Activated T-cell treated with anti-CD3 and anti-CD28 coated beads for 48 hours (primary cell): ENCODE measurements at regions not wholly inside any gene's neighbourhood (a gene's known extent, or its start where the extent isn't known, plus 50 kb on each side); places are given as distances from the start of the nearest gene placed in this dataset.

Experiments
- DNase-seq: peaks from one replicate; pipeline ENCODE4 v3.0.0-alpha.2; 2020; ENCODE audit warnings: low read depth

DNA sequence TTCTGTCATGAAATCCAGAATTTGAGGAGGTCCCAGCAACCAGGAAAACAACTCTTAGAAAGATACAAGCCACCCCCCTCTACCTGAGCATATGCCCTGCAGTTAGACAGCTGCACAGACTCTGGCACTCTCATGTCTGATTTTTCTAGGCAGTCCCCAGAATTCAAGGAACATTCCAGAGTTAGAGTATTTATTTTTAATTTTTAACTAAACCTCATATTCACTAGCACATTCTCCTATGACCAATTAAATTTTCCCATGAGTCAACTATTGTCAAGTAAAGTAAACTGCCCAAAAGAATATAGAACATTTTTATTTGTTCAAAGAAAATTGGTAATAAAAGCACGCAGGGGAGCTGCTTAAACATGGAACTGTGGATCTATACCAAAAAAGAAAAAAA, 490.5 kb upstream of the SEMA6A start:
- DNase-seq = no peak

DNA sequence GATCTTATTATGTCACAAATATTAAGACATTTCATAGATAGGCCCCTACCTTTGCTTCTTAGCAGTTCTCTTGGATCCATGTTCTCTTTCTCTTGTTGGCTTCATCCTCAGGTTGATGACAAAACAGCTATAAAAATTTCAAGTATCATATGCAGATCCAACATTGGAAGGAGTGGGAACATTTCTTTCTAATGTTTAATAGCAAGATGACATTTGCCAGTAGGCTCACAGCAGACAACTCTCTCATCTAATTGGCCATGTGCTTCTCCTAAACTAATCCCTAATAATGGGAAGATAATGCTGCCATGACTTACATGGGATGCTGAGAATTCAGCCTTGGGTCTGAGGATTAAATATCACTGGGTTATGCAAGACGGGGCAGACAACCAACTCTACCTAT, 485.5 kb upstream of the SEMA6A start:
- no peak for DNase-seq

DNA sequence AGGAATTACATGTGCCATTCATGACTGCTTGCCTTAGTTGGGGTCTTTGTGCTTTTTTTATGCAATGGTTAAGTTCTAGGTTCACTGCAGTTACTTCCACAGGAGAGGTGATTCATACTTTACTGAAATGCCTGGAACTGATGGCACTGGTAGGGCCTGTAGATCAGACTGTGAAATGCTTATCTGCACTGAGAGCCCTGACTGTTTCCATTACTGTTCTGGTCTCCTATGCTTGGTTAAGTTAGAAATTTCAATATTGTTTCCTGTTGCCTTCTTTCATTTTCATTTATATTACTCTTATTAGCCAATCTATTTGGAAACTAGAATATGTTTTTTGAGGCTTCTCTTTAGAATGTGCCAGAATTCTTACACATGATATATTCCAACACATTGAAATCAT, 484.1 kb upstream of the SEMA6A start:
- DNase-seq = no peak

DNA sequence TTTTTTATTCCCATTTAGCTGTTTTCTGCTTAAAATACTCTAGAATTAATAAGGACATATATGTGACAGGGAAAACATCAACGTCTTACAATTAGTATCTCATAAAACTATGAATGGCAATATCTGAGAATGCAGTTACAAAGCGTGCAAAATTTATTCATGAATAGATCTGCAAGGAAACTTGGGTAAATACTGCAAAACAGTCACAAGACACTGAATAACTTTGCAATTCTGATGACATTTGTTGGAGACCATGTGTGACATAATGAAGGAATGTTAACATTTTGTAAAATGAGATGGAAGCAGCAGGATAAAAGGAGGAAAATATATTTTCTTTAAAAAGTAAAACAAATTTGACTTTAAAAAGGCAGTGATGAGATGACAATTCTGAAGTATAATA, 480.9 kb upstream of the SEMA6A start:
- DNase-seq = no peak

DNA sequence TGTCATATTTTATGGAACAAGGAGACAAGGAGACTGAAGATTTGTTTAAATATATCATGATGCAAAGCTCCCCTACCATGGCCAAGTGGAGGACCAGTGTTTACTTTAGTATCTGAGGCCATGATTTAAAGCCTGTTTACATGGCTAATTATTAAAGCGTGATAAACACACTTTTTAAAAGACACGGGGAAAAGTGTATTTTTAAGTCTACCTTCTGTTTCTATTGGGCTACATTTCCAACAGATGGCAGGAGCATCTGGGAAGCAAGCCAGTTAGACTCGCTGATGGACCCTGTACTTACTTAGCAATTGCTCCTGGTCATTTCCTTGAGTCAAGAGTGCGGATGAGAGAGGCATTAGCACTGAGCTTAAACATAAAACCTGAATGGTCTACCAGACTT, 480.3 kb upstream of the SEMA6A start:
- no peak for DNase-seq

DNA sequence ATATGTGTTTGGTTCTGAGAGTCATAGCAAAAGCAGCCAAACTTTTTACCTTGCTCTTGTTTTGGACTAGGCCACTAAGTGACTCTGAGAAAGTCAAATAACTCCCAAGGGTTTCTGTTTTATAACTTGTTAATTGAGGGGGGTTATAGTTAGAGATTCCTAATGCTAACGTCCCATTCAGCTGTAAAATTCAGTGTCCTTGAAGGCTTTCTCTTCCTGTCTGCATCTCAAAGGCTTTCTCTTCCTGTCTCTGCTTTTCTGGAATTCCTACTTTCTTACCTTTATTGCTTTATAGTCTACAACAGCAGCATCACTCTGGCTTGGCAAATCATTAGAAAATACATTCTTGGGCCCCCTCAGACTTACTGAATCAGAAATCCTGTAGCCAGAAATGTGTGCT, 479.5 kb upstream of the SEMA6A start:
- no peak for DNase-seq

DNA sequence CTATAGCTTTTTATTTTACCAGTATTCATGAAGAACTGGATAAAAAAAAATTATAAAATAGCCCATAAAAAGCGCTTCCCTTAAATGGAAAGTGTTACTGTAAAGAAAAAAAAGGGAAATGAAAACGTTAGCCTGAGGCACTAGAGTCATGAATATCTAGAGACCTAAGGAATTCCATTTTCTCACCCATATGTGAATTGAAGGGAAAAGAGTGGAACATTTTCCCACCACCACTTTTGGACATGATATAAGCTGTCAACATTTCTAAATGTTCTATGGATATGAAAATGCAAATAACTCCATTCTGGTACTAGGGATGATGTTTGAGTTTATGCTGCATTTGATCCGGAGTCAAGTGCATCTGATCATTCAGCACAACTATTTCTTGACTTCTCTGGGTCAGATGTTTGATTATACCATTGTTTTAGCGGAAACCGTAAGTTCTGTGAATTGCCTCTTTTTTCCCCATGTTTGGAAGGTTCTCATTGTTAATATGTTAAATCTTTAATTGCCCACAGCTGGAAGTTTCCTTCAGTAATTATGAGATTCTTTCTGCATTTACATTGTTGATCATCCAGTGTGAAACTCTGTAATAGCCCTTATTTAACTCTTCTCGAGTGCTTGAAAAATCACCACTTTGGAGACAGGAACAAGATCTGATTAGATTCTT, 467.4 kb upstream of the SEMA6A start:
- no peak for DNase-seq

DNA sequence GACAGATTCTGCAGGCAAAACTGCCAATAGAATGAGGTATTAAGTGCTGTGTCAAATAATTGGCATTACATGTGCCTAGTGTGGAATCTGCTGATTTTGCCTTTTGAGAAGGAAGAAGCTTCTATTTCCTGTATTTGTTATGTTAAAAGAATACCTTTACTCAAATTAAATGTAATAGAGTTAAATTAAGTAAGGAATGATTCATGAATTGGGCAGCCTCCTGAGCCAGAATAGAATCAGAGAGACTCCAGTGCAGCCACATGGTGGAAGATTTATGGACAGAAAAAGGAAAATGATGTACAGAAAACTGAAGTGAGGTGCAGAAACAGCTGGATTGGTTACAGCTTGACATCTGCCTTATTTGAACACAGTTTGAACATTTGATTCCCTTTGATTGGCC, 464.4 kb upstream of the SEMA6A start:
- DNase-seq = no peak

DNA sequence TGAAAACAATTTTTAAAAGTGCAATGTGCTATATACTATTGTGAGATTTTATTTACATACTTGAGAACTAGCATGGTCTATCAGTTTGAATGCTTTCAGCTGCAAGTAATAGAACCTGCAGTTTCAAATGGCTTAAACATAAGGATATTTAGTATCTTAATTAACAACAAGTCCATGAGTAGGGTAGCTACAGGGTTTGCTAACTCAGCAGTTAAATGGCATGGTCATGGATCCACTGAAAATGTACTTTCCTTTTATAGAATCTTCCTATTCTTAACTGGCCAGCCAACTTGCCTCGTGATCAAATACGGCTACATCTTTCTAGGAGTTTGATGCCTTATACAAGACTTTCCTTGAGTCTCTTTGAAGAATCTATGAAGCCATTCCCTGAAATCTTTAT, 452.8 kb upstream of the SEMA6A start:
- DNase-seq = no peak

DNA sequence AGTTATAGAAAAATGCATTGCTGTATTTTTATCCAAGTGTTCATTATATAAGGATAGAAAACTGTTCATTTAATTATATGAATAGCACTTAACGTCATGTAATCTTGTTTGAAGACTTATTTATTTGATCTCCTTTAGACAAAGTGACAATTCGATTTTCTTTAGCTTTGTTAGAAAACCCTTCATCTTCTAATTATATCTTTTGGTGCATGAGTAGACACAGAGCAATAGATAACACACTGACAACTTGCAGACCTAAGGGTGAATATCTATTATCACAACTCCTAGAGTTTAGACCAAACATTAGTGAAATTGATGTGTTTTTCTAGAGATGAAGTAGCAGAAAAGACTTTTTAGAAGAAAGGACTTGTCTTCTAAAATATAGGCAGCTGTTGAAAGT, 446.4 kb upstream of the SEMA6A start:
- no peak for DNase-seq

DNA sequence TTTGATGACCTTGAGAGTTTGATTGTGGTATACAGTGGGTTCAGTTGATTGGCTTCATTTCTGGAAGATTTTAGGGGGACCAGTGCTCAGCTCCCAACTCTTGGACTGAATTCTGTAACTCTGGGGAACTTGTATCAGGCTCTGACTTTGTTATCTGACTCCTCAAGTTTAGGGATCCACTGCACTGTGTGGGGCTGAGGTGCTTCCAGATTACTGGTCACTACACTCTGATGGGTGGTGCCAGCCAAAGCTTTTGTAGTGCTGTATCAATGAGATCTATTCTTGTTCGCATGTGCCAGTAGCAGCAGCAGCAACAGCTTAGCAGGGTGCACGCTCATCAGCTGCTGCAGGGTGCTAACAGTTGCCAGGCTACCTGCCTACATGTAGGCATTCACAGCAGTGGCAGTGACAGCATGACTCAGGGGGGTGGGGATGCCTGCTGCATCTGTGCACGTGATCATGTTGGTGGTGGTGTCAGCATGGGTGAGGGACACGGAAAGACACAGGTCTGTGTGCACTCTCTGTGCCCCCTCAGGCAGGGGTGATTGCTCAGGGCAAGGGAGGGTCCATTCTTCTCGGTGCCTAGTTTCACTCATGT, 438.8 kb upstream of the SEMA6A start:
- DNase-seq = no peak

DNA sequence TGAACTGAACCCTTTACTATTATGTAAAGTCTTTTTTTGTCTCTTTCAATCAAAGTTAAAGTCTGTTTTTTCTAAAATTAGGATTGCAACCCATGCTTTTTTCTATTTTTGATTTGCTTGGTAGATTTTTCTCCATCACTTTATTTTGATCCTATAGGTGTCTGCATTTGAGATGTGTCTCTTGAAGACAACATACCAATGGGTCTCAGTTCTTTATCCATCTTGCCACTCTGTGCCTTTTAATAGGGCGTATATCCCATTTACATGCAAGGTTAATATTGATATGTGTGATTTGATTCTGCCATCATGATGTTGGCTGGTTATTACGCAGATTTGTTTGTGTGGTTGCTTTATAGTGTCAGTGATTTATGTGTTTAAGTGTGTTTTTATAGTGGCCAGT, 436.0 kb upstream of the SEMA6A start:
- DNase-seq = no peak

DNA sequence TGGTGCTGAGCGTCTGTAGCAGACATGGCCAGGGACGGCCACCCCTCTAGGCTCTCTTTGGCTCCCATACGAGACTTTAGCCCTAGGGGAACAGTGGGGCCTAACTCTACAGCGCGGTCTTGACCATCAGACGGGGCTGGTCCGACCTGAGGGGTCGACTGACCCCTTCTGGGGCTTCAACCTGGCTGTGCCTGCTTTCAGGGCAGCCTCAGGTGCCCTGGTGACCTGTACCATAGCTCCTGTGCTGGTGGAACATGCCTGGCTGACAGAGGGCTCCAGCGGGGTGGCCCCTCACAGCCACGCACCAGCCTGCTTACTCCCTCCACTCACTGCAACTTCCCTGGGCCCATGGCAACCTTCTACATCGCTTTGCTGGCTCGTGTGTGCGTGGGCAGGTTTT, 423.4 kb upstream of the SEMA6A start:
- no peak for DNase-seq

DNA sequence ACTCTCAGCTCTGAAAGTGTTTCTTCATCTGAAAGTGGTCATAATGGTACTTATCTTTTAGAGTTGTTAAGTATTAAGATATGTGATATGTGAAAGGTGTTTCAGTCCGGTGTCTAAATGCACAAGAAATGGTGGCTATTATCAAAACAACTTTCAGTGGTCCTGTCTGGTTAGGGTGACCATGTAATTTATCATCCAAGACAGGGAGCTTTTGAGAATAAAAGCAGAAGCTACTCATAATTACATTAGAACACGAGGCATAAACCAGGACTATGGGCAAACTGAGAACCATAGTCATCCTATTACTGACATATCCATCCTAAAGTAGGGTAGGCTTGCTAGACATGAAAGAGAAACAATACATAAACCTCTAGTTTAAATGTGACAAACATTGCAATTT, 418.1 kb upstream of the SEMA6A start:
- DNase-seq = no peak

DNA sequence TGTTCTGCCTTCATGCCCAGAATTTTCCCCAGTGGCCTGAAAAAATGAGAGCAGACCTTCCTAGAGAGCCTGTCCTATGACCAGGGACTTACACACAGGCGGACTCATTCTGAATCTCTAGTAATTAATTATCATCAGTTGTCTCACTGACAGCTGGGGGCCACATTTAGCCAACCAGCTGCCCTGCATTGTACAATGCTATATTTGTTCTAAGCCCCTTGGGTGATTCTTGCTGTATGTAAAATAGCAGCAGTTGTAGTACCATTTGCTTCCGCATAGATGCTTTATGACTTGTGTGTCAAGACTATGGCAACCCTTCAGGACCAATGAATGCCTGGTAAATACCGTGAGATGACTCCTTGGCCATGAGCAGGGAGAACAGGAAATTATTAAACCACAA, 415.4 kb upstream of the SEMA6A start:
- no peak for DNase-seq

DNA sequence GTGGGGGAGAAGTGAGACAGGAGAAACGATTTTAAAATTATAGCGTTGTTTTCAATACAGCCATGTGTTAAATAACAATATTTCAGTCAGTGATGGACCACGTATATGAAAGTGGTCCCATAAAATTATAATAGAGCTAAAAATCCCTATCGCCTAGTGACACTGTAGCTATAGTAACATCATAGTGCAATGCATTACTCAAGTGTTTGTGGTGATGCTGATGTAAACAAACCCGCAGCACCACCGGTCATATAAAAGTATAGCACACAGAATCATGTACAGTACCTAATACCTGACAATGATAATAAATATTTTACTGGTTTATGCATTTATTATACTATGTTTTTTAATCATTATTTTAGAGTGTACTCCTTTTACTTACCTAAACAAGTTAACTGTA, 407.4 kb upstream of the SEMA6A start:
- DNase-seq = no peak

DNA sequence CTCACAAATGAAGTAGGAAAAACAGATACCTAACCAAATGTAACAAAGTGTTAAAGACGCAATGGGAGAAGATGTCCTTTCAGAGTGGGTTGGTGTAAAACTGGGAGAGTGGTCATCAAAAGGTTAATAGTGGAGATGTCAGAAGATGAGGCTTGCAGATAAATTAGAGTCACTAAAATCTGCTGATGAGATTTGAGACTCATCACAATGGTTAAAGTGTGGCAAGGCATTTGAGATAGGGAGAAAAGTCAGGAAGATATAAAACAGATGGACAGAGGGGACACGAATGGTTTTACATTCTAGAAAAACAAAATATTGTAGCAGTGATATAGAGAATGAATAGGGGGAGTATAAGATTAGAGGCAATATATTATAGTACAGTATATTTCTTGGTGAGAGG, 406.0 kb upstream of the SEMA6A start:
- no peak for DNase-seq

DNA sequence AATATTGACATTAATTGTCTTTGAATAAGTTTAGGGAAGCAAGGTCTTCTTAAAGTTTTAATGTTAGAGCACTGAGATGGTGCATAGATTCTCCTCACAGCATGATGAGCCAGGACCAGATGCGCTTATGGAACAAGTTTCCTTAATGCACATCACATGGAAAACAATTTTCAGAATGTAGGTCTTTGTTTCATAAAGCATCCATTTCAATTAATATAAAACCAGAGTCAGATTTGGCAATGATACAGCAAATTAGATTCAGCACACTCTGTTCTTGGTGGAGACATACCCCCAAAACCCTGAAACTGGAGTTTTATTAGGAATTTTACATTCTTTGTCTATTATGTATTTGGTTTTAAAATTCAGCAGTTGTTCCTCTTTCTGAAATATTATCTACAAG, 402.1 kb upstream of the SEMA6A start:
- no peak for DNase-seq

DNA sequence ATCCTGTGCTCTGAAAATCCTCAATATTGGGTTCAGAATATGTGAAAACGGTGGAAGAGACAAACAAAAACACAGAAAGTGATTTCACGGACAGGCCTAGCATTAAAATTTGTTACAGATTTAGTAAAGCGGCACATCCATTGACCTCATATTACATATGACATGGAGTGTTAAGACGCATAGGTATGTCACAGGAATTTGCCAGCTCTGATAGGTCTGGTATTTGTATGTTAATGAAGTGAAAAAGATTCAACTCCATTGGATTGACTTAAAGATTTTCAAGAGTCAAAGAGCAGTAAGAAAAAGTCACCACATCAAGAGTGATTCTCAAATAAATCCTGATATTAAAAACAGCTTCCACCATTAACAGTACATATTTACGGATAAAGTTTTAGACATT, 396.5 kb upstream of the SEMA6A start:
- no peak for DNase-seq

DNA sequence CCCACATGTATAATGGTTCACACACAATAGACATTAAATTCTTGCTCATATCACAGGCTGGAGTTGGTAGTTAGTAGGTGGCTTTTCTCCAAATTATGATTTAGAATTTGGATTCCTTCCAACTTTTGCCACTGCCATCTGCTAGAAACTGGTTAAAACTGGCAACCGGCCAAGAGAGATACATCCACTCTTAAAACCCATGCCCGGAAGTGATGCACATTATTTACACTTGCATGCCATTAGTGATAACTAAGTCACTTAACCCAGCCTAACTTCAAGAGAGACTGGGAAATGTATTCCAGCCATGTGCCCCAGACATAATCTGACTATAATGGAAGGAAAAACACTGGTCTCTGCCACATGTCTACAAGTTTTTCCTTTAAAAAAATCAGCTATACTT, 395.7 kb upstream of the SEMA6A start:
- no peak for DNase-seq

DNA sequence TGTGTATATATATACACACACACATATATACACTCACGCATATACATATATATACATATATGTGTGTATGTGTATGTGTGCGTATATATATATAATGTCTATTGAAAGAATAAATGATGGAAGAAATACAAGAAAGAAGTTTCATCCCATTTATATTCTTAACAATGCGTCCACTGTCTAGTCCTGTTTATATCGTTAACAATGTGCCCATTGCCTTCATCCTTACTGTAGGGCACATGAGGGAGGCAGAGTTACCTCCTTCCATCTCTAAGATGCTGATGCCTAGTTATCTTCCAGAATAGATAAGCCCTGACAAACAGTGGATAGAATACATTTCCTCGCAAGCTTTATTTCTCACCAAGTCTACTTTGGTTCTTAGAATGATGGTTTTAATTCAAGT, 389.8 kb upstream of the SEMA6A start:
- DNase-seq = no peak

DNA sequence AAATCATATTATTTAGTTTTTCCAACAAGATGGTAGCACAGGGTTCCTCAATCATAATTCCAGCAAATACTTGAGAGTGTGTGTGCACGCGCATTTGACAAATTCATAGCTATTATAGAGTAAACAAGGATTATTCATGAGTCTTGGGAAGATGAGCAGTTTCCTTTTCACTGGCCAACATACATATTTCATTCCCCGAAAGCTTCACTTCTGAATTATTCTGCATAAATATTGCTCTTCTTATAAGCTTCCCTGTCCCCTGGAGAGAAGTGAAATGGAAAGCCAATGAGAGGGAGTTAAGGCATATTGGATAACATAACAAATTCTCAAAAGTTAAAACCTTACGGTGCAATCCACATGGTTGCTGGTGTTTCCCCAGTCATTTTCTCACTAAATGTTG, 386.4 kb upstream of the SEMA6A start:
- no peak for DNase-seq

DNA sequence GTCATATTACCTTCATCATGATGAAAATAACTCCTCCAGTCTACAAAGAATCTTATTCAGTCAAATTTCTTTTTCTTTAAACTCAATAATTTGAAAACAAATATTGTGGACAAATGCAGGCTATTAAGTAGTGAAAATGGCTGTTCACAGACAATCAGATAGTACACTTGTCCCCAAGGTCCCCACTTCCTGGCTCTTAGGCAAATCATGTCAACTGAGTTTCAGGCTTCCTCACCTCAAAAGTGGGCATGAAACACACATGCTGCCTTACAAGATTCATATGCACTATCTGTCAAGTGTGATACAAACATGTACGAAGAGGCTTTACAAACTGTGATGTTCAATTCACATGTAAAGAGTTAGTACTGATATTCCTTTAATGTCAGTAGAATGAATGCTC, 385.2 kb upstream of the SEMA6A start:
- DNase-seq = no peak

DNA sequence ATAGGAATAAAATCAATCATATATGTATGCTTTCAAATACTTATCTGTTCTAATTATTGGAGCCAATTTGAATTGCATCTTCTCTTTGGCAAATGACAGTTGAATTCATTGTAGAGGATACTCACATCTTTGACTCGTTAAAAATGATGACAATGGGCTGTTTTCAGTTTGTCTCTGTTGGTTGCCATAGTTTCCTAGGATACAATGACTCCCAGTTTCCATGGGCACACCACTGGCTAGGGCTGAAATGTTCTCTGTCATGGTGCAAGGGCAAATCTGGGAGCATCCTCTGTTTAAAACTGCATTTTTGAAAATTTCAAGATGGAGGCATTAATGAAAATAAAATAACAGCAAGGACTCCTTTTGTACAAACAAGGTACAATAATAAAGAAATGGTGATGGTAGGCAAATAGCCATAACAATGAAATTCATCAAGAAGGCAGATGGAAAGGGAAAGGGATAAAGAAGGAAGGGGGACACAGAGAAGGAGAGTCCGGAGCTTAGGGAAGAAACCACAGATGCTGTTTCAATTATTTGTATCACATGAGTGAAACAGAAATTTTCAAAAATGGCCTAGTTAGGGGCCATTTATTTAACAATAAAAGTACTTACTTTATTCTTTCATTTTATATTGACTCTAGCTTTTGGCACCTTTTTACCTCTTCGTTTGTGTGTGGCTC, 378.8 kb upstream of the SEMA6A start:
- DNase-seq = no peak
